ENCODE measurements at regions not wholly inside any gene's neighbourhood (a gene's known extent, or its start where the extent isn't known, plus 50 kb on each side); places are given as distances from the start of the nearest gene placed in this dataset.

DNA sequence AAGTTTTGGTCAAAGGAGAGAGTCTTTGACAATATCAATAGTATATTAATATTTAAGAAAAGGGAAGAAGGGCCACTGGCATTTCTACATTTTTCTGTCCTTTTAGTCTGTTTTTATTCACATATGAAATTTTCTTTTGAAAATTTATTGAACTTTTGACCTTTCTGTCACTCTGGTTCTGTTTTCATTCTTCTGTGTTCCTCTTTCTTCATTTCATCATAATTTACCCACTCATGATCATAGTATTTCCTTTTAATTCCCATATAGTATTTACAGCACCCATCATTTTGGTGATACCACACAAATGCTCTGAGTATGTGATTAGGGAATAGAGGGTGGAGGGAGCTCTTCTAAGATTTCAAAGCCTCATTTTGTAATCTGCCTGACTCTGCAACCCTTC lies 142.8 kb downstream of the GJA1 start:
- H3K27me3 ChIP-seq (ENCODE audit: control insufficient read depth, insufficient read depth, low read length) = no peaks in the 10 kb centered on the region
- ATAC-seq (no peak), DNase-seq (ENCODE audit: low read depth, low spot score) (no peak)
- no peaks in the 10 kb centered on the region for H3K36me3 ChIP-seq (ENCODE audit: control insufficient read depth, insufficient read depth, low read length)
- no peaks in the 10 kb centered on the region for H3K4me1 ChIP-seq (ENCODE audit: control insufficient read depth, insufficient read depth, low read length)
- H3K4me3 ChIP-seq (ENCODE audit: low read depth in 2 of 2, low read length in 2 of 2) = no peak overlapping the region
- ChIA-PET CTCF (no interaction called here), POLR2A (no interaction called here)
- TF ChIP-seq, protein P1, sequence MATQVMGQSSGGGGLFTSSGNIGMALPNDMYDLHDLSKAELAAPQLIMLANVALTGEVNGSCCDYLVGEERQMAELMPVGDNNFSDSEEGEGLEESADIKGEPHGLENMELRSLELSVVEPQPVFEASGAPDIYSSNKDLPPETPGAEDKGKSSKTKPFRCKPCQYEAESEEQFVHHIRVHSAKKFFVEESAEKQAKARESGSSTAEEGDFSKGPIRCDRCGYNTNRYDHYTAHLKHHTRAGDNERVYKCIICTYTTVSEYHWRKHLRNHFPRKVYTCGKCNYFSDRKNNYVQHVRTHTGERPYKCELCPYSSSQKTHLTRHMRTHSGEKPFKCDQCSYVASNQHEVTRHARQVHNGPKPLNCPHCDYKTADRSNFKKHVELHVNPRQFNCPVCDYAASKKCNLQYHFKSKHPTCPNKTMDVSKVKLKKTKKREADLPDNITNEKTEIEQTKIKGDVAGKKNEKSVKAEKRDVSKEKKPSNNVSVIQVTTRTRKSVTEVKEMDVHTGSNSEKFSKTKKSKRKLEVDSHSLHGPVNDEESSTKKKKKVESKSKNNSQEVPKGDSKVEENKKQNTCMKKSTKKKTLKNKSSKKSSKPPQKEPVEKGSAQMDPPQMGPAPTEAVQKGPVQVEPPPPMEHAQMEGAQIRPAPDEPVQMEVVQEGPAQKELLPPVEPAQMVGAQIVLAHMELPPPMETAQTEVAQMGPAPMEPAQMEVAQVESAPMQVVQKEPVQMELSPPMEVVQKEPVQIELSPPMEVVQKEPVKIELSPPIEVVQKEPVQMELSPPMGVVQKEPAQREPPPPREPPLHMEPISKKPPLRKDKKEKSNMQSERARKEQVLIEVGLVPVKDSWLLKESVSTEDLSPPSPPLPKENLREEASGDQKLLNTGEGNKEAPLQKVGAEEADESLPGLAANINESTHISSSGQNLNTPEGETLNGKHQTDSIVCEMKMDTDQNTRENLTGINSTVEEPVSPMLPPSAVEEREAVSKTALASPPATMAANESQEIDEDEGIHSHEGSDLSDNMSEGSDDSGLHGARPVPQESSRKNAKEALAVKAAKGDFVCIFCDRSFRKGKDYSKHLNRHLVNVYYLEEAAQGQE (IDR thresholded peaks at IDR 0.05; ENCODE audit: insufficient read depth in 1 of 2, low read depth in 2 of 2, low read length in 1 of 2) = no peak
- TF ChIP-seq, protein P2, sequence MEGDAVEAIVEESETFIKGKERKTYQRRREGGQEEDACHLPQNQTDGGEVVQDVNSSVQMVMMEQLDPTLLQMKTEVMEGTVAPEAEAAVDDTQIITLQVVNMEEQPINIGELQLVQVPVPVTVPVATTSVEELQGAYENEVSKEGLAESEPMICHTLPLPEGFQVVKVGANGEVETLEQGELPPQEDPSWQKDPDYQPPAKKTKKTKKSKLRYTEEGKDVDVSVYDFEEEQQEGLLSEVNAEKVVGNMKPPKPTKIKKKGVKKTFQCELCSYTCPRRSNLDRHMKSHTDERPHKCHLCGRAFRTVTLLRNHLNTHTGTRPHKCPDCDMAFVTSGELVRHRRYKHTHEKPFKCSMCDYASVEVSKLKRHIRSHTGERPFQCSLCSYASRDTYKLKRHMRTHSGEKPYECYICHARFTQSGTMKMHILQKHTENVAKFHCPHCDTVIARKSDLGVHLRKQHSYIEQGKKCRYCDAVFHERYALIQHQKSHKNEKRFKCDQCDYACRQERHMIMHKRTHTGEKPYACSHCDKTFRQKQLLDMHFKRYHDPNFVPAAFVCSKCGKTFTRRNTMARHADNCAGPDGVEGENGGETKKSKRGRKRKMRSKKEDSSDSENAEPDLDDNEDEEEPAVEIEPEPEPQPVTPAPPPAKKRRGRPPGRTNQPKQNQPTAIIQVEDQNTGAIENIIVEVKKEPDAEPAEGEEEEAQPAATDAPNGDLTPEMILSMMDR (IDR thresholded peaks at IDR 0.05) = no peak
- no peak for TF ChIP-seq SIN3A (IDR thresholded peaks at IDR 0.05; ENCODE audit: borderline replicate concordance, insufficient read depth, low read depth, low read length)
- no peak for TF ChIP-seq POLR2AphosphoS5 (IDR thresholded peaks at IDR 0.05; ENCODE audit: low read depth, low read length)
- TF ChIP-seq TCF7L2 (IDR thresholded peaks at IDR 0.05; ENCODE audit: low read depth, low read length) = no peak
- no TSS peak for BruUV-seq (replicated peaks)
- in situ Hi-C loops (cut with HindIII; ENCODE audit: low pct_unique_long_range_greater_than_20kb, low sequenced_read_pairs) = no loop called here
- H3K27ac ChIP-seq (ENCODE audit: low read length) = no peak overlapping the region
- intact Hi-C loops (cut with micrococcal nuclease; ENCODE audit: unreplicated experiment) = no loop called here
- no peaks in the 10 kb centered on the region for H3K9me3 ChIP-seq (ENCODE audit: control insufficient read depth, insufficient read depth, low read depth, low read length)

DNA sequence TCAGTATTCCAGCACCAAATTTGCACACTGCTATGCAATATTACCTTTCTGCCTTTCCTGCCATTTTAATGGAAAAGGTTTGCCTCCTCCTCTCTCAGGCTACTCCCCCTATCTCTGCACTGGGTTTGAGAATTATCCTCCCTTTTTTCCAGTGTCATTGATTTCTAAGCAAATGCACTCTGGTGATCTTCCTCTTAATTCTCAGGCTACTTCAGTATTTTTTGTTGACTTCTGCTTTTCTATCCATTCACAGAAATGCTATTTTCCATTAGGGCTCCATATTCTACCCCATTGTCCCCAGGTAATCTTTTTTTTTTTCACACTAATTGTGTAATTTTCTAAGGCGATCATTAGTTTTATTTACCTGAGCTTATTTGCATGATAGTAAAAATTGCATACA lies 144.0 kb downstream of the GJA1 start:
- BruUV-seq (replicated peaks) = no TSS peak
- no peak for TF ChIP-seq SIN3A (IDR thresholded peaks at IDR 0.05; ENCODE audit: borderline replicate concordance, insufficient read depth, low read depth, low read length)
- TF ChIP-seq, protein P1 (IDR thresholded peaks at IDR 0.05; ENCODE audit: insufficient read depth in 1 of 2, low read depth in 2 of 2, low read length in 1 of 2) = no peak
- TF ChIP-seq, protein P2 (IDR thresholded peaks at IDR 0.05) = no peak
- no peak for TF ChIP-seq POLR2AphosphoS5 (IDR thresholded peaks at IDR 0.05; ENCODE audit: low read depth, low read length)
- no peak for TF ChIP-seq TCF7L2 (IDR thresholded peaks at IDR 0.05; ENCODE audit: low read depth, low read length)
- ATAC-seq (no peak), DNase-seq (ENCODE audit: low read depth, low spot score) (no peak)
- Histone ChIP-seq H3K4me1 (ENCODE audit: control insufficient read depth, insufficient read depth, low read length) (no peaks in the 10 kb centered on the region), H3K4me3 (ENCODE audit: low read depth in 2 of 2, low read length in 2 of 2) (no peak overlapping the region), H3K36me3 (ENCODE audit: control insufficient read depth, insufficient read depth, low read length) (no peaks in the 10 kb centered on the region), H3K27ac (ENCODE audit: low read length) (no peak overlapping the region), H3K9me3 (ENCODE audit: control insufficient read depth, insufficient read depth, low read depth, low read length) (no peaks in the 10 kb centered on the region), H3K27me3 (ENCODE audit: control insufficient read depth, insufficient read depth, low read length) (no peaks in the 10 kb centered on the region)
- in situ Hi-C loops (cut with HindIII; ENCODE audit: low pct_unique_long_range_greater_than_20kb, low sequenced_read_pairs) = no loop called here
- POLR2A ChIA-PET = no interaction called here
- CTCF ChIA-PET = no interaction called here
- intact Hi-C loops (cut with micrococcal nuclease; ENCODE audit: unreplicated experiment) = no loop called here

All from Panc1 (cell line).